Activated B cell treated with CpG ODN at 0.5 μM for 24 hours (primary cell): ENCODE measurements at regions not wholly inside any gene's neighbourhood (a gene's known extent, or its start where the extent isn't known, plus 50 kb on each side); places are given as distances from the start of the nearest gene placed in this dataset.

Experiments used
- ATAC-seq: fragments of 200-7000 bp; cut with Tn5 transposase; one replicate; pipeline ENCODE4 v1.10.0; 2021; ENCODE audit warnings: low read depth, mild to moderate bottlenecking, moderate library complexity
- CTCF ChIA-PET: fragments of 350-600 bp; sonication (Branson Sonifier 250); formaldehyde crosslinking; loops from one replicate; lab custom pipeline; 2021; ENCODE audit warnings: antibody characterized with exemption; lab: Charles Lee
- POLR2A ChIA-PET: fragments of 350-600 bp; sonication (Branson Sonifier 250); formaldehyde crosslinking; loops from one replicate; lab custom pipeline; 2021; ENCODE audit warnings: antibody characterized with exemption; lab: Charles Lee
- DNase-seq: peaks from one replicate; pipeline ENCODE4 v3.0.0; 2022
- H3K27ac Mint-ChIP-seq: one replicate; pipeline ENCODE4 v1.8.0; 2020; ENCODE audit warnings: mixed read lengths
- H3K27me3 Mint-ChIP-seq: one replicate; pipeline ENCODE4 v1.8.0; 2021; ENCODE audit warnings: mixed read lengths
- H3K36me3 Mint-ChIP-seq: one replicate; pipeline ENCODE4 v1.8.0; 2021; ENCODE audit warnings: low read depth, mixed read lengths
- H3K4me1 Mint-ChIP-seq: one replicate; pipeline ENCODE4 v1.8.0; 2021; ENCODE audit warnings: mixed read lengths
- H3K4me3 Mint-ChIP-seq: one replicate; pipeline ENCODE4 v1.8.0; 2020; ENCODE audit warnings: mild to moderate bottlenecking, mixed read lengths
- H3K9me3 Mint-ChIP-seq: one replicate; pipeline ENCODE4 v1.8.0; 2020; ENCODE audit warnings: mixed read lengths
- intact Hi-C: fragments of 100-400 bp; cut with micrococcal nuclease; formaldehyde crosslinking; loops from one replicate; pipeline ENCODE4 v1.15.1; 2024
- TF ChIP-seq, protein P1 (sequence below): fragments of 200-600 bp; IDR thresholded peaks from one replicate; pipeline ENCODE4 v1.8.0; 2022; ENCODE audit warnings: antibody characterized with exemption, mild to moderate bottlenecking

DNA sequence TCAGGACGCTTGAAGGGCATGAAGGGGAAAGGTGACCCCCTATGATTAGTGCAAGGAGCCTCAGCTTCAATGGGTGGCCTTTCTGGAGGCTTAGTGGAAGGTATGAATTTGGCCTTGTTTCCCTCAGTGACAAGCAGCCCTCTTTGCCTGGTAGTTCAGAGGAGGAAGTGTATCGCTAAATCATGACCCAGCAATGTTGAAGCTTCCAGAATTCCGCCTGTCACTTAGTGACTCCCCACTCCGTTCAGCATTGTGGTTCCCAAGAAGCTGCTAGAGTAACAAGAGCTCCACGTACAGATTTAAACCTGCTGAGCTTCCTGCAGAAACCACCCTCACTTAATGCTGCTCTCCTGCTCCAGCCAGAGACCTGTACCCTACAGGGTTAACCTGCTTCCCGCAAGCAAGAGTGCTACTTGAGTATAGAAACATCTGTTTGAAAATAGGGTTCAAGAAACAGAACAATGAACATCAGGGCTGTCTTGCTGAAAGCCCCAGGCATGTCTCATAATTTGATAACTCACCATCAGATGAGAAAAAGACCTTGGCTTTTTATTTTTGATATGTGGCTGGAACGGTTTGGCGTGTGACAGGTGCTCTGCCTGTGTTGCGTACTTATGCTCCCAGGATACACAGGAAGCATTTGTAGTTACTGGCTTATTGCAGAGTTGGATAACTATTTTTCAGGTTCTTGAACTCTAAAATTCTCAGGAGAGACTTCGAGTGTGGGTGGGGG lies 105.2 kb downstream of the UCHL1 start:
- Mint-ChIP-seq H3K27me3 (peaks cover 53% of the 10 kb centered on the region), H3K4me3 (peak overlapping the region; percentile 11), H3K4me1 (peaks cover 7% of the 10 kb centered on the region), H3K27ac (no peak overlapping the region), H3K36me3 (no peaks in the 10 kb centered on the region), H3K9me3 (no peaks in the 10 kb centered on the region)
- TF ChIP-seq, protein P1, sequence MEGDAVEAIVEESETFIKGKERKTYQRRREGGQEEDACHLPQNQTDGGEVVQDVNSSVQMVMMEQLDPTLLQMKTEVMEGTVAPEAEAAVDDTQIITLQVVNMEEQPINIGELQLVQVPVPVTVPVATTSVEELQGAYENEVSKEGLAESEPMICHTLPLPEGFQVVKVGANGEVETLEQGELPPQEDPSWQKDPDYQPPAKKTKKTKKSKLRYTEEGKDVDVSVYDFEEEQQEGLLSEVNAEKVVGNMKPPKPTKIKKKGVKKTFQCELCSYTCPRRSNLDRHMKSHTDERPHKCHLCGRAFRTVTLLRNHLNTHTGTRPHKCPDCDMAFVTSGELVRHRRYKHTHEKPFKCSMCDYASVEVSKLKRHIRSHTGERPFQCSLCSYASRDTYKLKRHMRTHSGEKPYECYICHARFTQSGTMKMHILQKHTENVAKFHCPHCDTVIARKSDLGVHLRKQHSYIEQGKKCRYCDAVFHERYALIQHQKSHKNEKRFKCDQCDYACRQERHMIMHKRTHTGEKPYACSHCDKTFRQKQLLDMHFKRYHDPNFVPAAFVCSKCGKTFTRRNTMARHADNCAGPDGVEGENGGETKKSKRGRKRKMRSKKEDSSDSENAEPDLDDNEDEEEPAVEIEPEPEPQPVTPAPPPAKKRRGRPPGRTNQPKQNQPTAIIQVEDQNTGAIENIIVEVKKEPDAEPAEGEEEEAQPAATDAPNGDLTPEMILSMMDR, result no peak
- intact Hi-C loops, result no loop called here
- no peak for ATAC-seq
- ChIA-PET POLR2A (no interaction called here), CTCF (no interaction called here)
- DNase-seq, result no peak

DNA sequence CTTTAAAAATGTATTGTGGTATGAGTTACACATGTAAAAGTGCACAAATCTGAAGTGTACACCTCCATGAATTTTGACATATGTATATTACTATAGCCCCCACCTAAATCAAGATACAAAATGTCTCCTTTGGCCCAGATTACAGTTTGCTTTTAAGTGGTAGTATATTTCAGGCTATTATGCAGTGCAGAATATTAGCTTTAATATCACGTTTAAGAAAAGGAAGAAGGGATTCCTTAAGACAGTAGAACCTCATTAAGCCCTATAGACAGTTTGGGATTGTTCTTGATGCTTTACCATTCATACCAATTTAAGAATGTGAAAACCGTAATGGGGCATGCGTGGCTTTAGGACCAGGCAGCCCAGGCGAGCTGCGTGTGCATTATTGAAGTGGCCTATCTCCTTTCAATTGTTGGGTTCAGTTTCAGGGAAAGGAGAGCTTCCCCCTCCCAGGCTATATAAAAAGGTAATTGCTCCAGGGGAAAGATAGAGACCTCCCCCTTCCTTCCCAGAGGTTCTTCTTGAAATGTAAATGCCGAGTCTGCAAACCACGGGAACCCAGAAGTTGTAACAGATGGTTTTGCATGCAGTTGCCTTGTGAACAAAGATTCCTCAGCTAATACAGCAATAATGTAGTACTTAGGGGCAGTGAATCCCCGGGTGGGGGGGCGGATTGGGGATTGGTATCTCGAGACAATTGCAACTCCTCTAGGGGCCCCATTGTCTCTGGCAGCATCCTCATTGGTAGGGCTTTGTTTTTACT lies 106.1 kb downstream of the UCHL1 start:
- Mint-ChIP-seq H3K27ac (no peak overlapping the region), H3K36me3 (no peaks in the 10 kb centered on the region), H3K4me1 (peaks cover 7% of the 10 kb centered on the region), H3K4me3 (no peak overlapping the region), H3K9me3 (no peaks in the 10 kb centered on the region), H3K27me3 (peaks cover 52% of the 10 kb centered on the region)
- ChIA-PET POLR2A (no interaction called here), CTCF (no interaction called here)
- no peak for ATAC-seq
- TF ChIP-seq, protein P1, result no peak
- DNase-seq, result no peak
- intact Hi-C loops, result no loop called here

GRCh38 chr4:41363384-41363981 lies 106.8 kb downstream of the UCHL1 start:
- CTCF ChIA-PET, result no interaction called here
- TF ChIP-seq, protein P1, result no peak

GRCh38 chr4:41364876-41365275 lies 108.1 kb downstream of the UCHL1 start:
- H3K4me3 Mint-ChIP-seq, result no peak overlapping the region
- peaks cover 7% of the 10 kb centered on the region for H3K4me1 Mint-ChIP-seq
- ChIA-PET CTCF (no interaction called here), POLR2A (no interaction called here)
- ATAC-seq (no peak), DNase-seq (no peak)
- TF ChIP-seq, protein P1, result no peak
- no peak overlapping the region for H3K27ac Mint-ChIP-seq
- no peaks in the 10 kb centered on the region for H3K9me3 Mint-ChIP-seq
- peaks cover 39% of the 10 kb centered on the region for H3K27me3 Mint-ChIP-seq
- no peaks in the 10 kb centered on the region for H3K36me3 Mint-ChIP-seq
- intact Hi-C loops, result no loop called here

More at GRCh38 chr4:41363384-41363981, 106.8 kb downstream of the UCHL1 start:
- POLR2A ChIA-PET, result no interaction called here
- intact Hi-C loops, result no loop called here
- ATAC-seq (no peak), DNase-seq (no peak)
- Mint-ChIP-seq H3K4me1 (peaks cover 7% of the 10 kb centered on the region), H3K4me3 (no peak overlapping the region), H3K27me3 (peaks cover 48% of the 10 kb centered on the region), H3K9me3 (no peaks in the 10 kb centered on the region), H3K27ac (no peak overlapping the region), H3K36me3 (no peaks in the 10 kb centered on the region)

DNA sequence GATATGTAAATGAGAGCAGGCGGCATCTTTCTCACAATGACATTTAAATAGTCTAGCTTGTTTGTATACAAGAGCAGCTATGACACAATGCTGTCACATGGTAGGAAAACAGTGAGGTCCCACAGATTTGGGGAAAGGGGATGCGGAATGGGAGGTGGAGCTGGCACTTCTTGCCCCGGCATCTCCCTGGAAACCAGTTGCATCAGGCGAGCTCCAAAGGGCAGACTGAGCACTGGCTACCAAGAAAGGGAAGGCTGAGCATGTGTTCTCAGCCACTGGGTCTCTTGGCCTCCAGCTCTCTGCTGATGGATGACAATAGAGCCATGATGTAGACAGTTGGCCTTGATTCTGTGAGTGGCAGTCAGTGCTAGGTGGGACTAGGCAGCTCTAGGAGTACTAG lies 109.0 kb downstream of the UCHL1 start:
- DNase-seq (no peak), ATAC-seq (no peak)
- H3K36me3 Mint-ChIP-seq, result no peaks in the 10 kb centered on the region
- no peak overlapping the region for H3K4me3 Mint-ChIP-seq
- POLR2A ChIA-PET, result no interaction called here
- H3K27me3 Mint-ChIP-seq, result peaks cover 38% of the 10 kb centered on the region
- intact Hi-C loops, result no loop called here
- H3K9me3 Mint-ChIP-seq, result no peaks in the 10 kb centered on the region
- H3K27ac Mint-ChIP-seq, result no peak overlapping the region
- TF ChIP-seq, protein P1, result no peak
- CTCF ChIA-PET, result no interaction called here
- H3K4me1 Mint-ChIP-seq, result peaks cover 5% of the 10 kb centered on the region
